UCSD-AML1 (cell line): ENCODE measurements at regions not wholly inside any gene's neighbourhood (a gene's known extent, or its start where the extent isn't known, plus 50 kb on each side); places are given as distances from the start of the nearest gene placed in this dataset.
A peak's percentile ranks its signal among the peaks of the same experiment; 100 is the strongest.
"Not testable (repeated sequence)": the region's sequence is repeated elsewhere in the genome, so short reads cannot be mapped to it uniquely, and the experiment has no call there.

Experiments used
- DNase-seq: peaks from one replicate; lab custom pipeline; 2025; ENCODE audit not compliant: unreplicated experiment; lab: John Stamatoyannopoulos, UW

DNA sequence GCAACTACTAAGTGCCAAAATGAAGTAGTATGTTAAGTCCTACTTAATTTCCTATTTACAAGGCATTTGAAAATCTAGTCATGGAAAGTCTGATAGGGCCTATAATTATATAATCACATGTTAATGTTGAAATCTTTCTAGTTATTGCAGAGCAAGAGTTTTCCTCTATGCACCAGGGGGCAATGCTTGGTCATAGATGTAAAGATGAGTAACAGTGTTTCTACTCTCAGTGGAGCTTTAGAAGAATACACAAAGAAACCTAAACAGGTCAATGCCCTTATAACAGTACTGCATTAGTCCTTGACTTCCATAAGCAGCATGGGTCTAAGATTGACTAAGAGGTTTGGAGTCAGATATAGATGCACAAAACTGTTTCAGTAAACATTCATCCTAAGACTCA lies 218.7 kb downstream of the KCTD12 start:
- DNase-seq, result no peak

GRCh38 chr13:76663592-76664335 lies 222.4 kb downstream of the KCTD12 start:
- DNase-seq, result no peak

- not testable (repeated sequence) for DNase-seq
Observed at GRCh38 chr13:76659074-76659473, 227.1 kb downstream of the KCTD12 start.

- no peak for DNase-seq
Observed at GRCh38 chr13:76656500-76656899, 229.7 kb downstream of the KCTD12 start.

GRCh38 chr13:76656056-76656455 lies 230.1 kb downstream of the KCTD12 start:
- DNase-seq, result no peak

DNA sequence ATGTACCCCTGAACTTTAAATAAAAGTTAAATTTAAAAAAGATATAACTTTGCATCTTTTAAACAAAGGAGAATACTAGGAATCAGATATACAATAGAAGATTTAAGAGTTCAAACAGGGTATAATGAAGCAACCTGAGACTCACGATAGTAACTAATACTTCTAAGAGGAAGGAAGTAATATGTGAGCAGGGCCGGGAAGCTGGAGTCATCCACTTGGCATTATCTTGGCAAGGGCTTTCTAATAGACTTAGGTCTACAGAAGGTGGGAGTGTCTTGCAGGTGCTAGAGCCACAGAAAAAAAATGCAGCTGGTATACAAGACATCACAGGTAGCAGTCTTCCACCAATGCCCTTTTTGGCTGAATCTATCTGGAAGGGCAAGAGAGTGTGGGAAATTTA lies 231.9 kb downstream of the KCTD12 start:
- no peak for DNase-seq

GRCh38 chr13:76651286-76651685 lies 234.9 kb downstream of the KCTD12 start:
- DNase-seq, result no peak

DNA sequence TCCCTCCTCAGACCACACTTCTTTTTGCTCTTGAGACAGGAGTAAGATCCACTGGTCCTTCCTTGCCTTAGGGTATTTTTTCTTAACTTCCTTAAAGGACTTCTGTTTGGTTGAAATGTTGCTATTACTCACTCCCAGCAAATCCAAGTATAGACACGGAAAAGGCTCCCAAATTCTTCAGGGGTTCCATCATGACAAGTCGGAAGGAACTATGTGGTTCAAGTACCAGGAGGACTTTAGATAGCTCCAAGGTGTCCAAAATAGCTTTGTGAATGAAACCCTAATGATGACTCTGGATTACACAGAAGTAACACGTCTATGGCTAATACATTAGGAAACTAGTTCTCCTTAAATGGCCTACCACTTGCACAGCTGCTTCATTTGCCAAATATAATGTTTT lies 238.7 kb downstream of the KCTD12 start:
- no peak for DNase-seq

DNA sequence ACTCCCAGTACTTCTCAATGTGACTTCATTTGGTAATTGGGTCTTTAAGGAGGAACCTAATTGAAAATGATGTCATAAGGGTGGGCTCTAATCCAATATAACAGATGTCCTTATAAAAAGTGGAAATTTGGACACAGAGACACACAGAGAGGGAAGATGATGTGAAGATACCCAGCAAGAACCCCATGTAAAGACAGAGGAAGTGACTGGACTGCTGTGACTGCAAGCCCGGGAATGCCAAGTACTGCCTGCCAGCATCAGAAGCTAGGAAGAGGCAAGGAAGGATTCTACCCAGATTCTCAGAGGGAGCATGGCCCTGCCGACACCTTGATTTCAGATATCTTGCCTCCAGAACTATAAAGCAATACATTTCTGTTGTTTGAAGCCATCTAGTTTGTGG lies 239.3 kb downstream of the KCTD12 start:
- no peak for DNase-seq

DNA sequence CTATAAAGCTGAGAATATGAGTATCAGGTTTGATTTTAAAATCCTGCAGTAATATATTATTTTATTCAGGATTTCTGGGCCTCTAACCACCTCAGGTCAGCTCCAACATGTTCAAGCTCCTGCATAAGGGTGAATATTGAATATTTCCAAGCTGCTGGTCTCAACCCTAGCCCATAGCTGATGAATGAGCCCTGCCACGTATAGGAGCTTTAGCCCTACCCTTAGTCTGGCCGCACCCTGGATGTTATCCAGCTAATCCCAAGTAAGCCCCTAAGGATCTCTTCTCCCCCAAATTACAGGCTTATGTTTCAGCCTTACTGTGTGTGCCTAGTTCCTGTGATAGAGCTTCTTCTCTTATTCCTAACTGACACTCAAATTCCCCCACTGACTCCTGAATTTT lies 240.6 kb downstream of the KCTD12 start:
- no peak for DNase-seq

DNA sequence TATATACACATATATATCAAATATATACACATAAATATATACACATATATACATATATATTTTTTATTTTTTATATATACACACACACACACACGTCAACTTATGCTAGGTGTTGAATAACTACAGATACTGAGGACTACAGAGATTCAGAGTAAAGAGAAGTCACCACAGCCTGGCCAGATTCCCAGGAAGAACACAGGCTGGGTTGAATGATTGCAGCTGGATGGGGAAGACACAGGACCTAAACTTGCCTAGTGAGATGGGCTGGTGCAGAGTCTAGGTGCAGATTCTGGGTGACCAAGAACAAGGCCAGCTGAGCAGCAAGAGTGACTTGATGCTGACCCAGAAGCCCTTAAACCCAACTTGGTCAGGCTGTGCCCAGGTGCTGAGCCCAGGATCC lies 241.3 kb downstream of the KCTD12 start:
- DNase-seq, result no peak

DNA sequence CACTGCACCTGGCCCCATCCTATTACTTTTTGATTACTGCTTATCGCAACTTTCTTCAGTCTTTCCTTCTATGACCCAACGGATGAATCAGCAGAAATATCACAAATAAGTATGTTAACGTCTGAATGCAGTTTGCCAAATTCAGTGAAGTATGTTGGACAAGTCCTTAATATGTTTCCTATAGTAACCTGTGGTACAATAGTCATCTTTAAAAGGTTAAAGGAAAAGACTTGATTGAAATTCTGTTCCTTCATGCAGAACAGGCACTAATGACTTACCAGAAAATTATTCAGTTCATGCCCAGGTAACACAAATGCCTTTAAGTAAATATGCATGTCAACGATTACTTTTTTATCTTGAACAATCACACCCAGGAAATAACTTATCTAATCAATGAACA lies 242.6 kb downstream of the KCTD12 start:
- no peak for DNase-seq

- no peak for DNase-seq
Observed at GRCh38 chr13:76641056-76641455, 245.1 kb downstream of the KCTD12 start.

- DNase-seq, result no peak
Observed at GRCh38 chr13:76638882-76639281, 247.3 kb downstream of the KCTD12 start.

DNA sequence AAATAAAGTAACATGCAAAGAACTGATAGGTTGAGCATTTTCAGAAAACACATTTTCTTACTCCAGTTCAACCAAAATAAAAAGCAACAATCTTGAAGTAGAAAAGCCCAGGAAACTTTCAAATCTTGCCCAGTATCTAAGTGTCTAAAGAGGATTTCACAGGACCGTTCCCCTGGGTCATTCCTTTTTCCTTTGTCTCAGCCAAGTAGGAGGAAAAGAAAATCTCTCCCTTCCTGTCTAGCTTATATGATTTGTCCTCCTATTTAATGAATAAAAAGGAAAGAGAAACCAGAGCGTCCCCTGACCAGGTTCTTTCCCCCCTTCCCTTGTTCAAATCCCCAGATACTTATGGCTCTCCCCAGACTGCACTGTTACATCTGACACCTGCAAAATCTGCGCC lies 248.0 kb downstream of the KCTD12 start:
- no peak for DNase-seq

GRCh38 chr13:76637641-76638141 lies 248.5 kb downstream of the KCTD12 start:
- no peak for DNase-seq

DNA sequence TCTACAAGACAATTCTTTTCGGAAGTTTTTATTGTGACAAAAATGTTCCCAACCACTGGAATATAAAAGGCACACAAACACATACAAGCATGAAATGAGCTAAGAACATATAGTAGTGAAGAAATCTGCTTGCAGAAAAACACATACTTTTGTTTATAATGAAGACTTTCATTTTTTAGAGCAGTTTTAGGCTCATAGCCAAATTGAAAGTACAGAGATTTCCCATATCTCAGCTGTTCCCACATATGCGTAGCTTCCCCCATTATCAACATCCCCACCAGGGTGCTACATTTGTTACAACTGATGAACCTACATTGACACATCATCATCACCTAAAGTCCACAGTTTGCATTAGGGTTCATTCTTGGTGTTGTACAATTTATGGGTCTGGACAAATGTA lies 249.4 kb downstream of the KCTD12 start:
- no peak for DNase-seq

DNA sequence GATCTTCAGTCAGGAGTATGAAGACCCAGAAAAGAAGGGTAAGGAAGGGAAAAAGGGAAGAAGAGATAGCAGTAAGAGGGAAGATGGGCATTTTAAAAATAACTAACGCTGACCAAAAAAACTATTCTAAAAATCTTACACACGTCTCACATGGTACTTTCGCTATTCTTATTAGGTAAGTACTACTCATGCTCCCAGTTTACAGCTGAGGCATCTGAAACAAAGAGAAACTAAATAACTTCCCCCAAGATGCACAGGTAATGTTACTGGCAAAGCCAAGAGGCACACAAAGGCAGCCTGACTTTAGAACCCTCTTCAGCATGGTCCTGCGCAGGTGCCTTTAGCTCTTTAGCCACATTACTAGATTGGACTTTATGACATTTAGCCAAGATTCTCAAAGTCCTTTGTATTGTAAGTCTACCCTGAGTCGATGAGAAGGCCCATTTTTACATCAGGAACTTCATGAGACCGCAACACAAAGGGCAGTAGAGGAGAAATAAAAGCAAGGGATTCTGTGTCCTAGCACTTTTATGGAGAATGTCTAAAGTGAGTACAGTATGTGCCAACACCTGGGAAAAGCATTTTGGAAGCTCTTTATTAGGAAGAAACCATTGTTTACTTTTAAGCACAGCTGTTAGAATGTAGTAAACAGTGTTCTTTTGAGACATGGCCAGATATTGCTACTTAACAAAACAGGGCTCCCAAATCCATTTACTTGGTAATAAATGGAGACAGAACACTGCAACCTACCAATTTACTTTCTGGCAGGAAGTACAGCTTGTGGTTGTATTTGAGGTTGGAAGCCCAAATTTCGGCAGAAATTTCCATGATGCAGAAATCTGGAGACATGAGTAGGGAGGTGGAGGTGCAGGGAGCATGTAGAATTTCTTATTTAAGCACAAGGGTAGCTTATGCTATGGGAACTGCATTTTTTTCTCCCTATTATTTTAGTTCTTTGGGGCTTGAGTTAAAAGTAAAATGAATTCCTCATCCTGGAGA lies 250.7 kb downstream of the KCTD12 start:
- no peak for DNase-seq

DNA sequence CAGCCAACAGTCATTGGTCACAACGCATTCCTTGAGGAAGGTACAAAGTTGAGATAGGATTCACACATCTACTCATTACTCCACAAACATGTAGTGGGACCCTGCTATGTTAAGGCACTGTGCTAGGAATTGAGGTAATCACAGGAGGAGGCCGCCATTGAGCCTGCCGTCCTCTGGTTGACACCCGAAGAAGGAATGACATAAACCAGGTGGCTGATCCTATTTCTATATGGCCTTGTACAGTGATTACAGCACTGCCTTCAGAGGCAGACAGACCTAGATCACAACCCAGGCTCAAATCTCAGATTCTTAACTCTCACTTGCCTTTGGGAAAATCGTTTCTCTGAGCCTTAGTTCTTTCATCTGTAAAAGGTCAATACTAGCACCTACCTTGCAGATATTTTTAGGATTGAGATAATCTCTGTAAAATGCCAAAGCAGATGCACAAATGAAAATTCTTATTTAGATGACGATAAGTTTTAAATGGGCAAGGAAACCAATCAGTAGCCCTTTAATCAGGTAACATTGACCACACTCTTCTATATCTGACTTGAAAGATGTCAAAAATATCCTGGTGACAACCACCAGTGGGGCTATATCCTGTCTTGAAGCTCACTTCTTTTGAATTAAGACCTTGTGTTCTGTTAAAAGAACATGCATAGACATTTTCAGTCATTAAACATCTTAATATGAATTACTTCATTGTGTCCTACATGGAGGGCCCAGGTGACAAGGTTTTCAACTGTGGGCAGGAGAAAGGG lies 251.6 kb downstream of the KCTD12 start:
- DNase-seq, result no peak

DNA sequence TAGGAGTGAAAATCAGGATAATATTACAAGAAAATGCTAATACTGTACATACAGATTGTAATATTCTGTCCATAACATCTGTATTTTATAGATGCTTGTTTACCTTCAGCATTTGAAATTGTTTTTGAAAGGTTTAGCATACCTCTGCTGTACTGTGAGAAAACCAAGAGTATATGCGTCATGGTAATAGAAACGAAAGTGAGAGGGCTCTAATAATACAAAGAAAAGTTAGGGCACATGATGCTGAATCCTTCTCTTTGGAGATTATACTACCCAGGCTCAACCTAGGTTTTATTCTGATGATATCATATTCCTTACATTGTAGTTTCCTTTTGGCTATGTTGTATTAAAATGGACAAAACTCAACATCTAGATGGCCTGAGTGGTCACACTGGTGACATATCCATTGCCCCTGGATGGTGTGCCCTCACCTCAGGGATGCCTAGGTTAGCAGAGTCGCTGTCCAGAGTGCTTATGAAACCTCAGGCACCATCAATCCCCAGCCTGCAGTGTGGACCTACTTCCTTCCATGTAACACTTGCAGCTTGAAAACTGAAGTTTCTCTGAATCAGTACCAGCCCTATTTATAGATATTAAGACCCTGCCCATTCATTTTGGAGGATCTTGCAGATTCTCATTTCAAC lies 253.7 kb downstream of the KCTD12 start:
- DNase-seq, result peak; percentile 10
